Stimulated activated CD4-positive, alpha-beta T cell treated with anti-CD3 and anti-CD28 coated beads, Interleukin-2, amount 100 ng/mL, for 24 hours (primary cell): ENCODE measurements at regions not wholly inside any gene's neighbourhood (a gene's known extent, or its start where the extent isn't known, plus 50 kb on each side); places are given as distances from the start of the nearest gene placed in this dataset.

Experiments
- DNase-seq, 2 donors: peaks; one replicate each; pipeline ENCODE4 v3.0.0-alpha.2; 2020

- DNase-seq: no peak
These were observed 233.0 kb upstream of the CEP162 start for GRCh38 chr6:84460491-84460890.

GRCh38 chr6:84459401-84459800 is 232.0 kb upstream of the CEP162 start:
- DNase-seq: no peak

GRCh38 chr6:84458271-84458670 is 230.8 kb upstream of the CEP162 start:
- DNase-seq: no peak

GRCh38 chr6:84457276-84457675 is 229.8 kb upstream of the CEP162 start:
- DNase-seq: no peak

- DNase-seq: no peak
These were observed 229.4 kb upstream of the CEP162 start for GRCh38 chr6:84456803-84457202.

GRCh38 chr6:84455511-84456029 is 228.1 kb upstream of the CEP162 start:
- DNase-seq: no peak

GRCh38 chr6:84453499-84453898 is 226.1 kb upstream of the CEP162 start:
- no peak for DNase-seq

GRCh38 chr6:84450018-84450417 is 222.6 kb upstream of the CEP162 start:
- no peak for DNase-seq

GRCh38 chr6:84449220-84449619 is 221.8 kb upstream of the CEP162 start:
- no peak for DNase-seq

- DNase-seq: no peak
These were observed 220.9 kb upstream of the CEP162 start for GRCh38 chr6:84448331-84448730.

GRCh38 chr6:84447651-84448050 is 220.2 kb upstream of the CEP162 start:
- no peak for DNase-seq

GRCh38 chr6:84445068-84445467 is 217.6 kb upstream of the CEP162 start:
- no peak for DNase-seq

- DNase-seq: no peak
These were observed 214.8 kb upstream of the CEP162 start for GRCh38 chr6:84442208-84442607.

- DNase-seq: no peak
These were observed 214.0 kb upstream of the CEP162 start for GRCh38 chr6:84441456-84441855.

- DNase-seq: no peak
These were observed 207.1 kb upstream of the CEP162 start for GRCh38 chr6:84434550-84434949.

- no peak for DNase-seq
These were observed 205.2 kb upstream of the CEP162 start for GRCh38 chr6:84432619-84433018.

- peak in 1 of 2 donors; percentile 18 for DNase-seq
These were observed 201.0 kb upstream of the CEP162 start for GRCh38 chr6:84428300-84428907.

- DNase-seq: no peak
These were observed 198.7 kb upstream of the CEP162 start for GRCh38 chr6:84425971-84426705.

- no peak for DNase-seq
These were observed 197.5 kb upstream of the CEP162 start for GRCh38 chr6:84424956-84425355.

GRCh38 chr6:84422380-84422968 is 195.0 kb upstream of the CEP162 start:
- DNase-seq: peak in 1 of 2 donors; percentile 5

GRCh38 chr6:84421031-84421430 is 193.6 kb upstream of the CEP162 start:
- no peak for DNase-seq

- no peak for DNase-seq
These were observed 189.8 kb upstream of the CEP162 start for GRCh38 chr6:84417260-84417659.

GRCh38 chr6:84416043-84416657 is 188.7 kb upstream of the CEP162 start:
- no peak for DNase-seq

- DNase-seq: no peak
These were observed 188.1 kb upstream of the CEP162 start for GRCh38 chr6:84415517-84415916.
